Fibroblast of skin of scalp (primary cell): ENCODE measurements at regions not wholly inside any gene's neighbourhood (a gene's known extent, or its start where the extent isn't known, plus 50 kb on each side); places are given as distances from the start of the nearest gene placed in this dataset.
A peak's percentile ranks its signal among the peaks of the same experiment; 100 is the strongest.
"Not testable (repeated sequence)": the region's sequence is repeated elsewhere in the genome, so short reads cannot be mapped to it uniquely, and the experiment has no call there.

Source experiments
- DNase-seq: peaks from one replicate; pipeline ENCODE4 v3.0.0-alpha.2; 2013

- not testable (repeated sequence) for DNase-seq
Observed at GRCh38 chr5:32931438-32931837, 220.3 kb downstream of the NPR3 start.

DNA sequence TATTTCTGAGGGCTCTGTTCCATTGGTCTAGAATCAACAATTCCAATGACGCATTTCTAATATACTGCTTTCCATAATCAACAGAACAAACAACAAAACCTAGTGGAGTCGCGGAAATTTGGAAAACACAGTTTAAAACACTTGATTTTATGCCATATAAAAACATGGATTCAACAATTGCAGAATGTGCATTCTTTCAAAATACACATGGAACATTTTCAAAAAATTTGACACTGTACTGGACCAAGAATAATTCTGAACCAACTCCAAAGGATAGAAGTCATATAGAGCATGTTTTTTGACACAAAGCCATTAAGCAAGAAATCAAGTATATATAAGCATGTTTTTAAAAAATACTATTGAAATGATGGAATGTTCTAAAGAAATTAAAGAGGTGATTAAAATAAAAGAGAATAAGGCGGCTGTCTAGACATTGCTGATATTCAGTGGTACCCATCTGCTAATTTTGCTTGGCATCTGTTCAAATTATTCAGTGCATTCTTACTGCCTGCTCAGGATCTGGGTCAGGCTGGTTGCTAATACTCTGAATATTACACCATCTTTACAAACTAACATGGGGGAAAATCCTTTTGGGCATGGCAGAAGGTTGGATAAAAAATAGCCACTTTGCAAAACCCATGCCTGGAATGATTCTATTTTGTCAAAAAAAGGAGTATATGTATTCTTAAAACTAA lies 221.3 kb downstream of the NPR3 start:
- DNase-seq, result peak; percentile 40

DNA sequence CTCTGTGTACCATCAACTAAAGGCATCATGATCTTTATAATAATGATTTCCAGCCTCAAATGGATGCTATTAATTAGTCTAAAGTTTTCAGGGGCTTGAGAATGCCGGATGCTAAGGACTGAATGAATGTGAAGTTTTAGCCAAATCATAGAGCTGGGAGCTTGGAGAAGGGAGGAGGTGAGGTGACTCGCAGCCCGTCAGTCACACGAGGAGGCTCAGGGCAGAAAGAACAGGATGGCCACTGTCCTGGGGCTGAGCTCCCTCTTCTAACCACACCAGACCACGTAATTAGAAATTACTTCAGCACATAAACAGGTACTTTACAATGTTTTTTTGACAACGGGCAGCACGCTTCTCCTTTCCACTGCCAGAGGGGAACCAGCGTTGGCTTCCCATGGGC lies 222.6 kb downstream of the NPR3 start:
- DNase-seq, result no peak

- no peak for DNase-seq
Observed at GRCh38 chr5:32934529-32934928, 223.4 kb downstream of the NPR3 start.

DNA sequence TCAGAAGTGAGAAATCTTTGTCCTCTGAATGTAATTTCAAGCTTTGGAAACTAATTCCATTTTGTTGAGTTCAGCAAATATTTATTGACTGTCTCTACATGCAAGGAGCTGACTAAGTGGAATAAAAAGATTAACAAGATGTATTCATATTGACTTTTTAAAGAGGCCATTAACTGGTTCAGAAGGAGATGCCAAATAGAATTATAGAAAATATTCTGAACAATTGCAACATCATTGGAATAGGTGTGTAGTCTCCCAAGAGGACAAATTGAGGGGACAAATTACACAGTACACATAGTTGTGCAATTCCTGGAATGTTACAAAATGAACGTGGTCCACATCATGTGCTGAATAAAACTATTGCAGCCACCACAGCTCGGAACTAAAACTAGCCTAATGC lies 224.2 kb downstream of the NPR3 start:
- no peak for DNase-seq

DNA sequence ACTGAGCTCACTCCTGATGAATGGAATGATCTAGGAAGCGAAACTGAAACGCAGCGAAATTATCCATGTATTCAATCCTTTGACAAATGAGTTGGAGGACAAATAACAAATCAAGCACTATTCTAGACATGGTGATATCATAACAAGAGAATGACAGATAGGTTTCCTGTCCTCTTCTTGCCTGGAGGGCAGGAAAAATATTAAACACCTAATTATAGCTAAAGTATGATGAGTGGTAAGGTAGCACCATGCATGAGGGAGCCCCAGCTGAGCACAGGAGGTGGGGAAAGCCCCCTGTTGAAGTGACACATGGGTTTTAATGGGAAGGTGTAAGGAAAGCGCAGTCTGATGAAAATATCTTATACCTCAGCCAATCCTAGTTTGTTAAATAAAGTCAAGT lies 225.2 kb downstream of the NPR3 start:
- DNase-seq, result no peak

DNA sequence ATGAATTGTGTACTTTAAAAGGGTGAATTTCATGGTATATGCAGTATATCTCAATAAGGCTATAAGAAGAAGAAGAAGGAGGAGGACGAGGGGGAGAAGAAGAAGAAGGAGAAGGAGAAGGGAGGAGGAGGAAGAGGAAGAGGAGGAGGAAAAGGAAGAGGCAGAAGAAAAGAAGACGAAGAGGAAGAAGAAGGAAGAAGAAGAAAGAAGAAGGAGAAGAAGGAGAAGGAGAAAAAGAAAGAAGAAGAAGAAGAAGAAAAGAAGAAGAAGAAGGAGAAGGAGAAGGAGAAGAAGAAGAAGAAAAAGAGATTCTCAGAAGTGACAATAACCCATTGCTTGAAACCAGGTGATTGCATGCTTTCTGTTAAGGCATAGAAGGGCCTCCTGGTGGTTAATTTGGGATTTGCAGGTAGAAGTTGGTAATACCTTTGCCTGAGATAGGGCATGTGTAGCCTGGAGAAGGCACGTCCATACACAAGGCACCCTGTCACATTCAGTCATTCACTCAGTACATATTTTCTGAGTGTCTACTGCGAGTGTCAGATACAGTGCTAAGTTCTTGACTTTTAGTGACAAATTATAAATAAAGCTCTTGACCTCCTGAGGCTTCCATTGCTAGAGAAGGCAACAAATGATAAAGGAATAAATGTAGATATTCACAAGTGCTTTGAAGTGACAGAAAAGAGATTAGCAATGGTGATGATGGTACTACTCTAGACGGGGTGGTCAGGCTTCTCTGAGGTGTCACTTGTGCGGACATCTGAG lies 231.3 kb downstream of the NPR3 start:
- peak; percentile 12 for DNase-seq

DNA sequence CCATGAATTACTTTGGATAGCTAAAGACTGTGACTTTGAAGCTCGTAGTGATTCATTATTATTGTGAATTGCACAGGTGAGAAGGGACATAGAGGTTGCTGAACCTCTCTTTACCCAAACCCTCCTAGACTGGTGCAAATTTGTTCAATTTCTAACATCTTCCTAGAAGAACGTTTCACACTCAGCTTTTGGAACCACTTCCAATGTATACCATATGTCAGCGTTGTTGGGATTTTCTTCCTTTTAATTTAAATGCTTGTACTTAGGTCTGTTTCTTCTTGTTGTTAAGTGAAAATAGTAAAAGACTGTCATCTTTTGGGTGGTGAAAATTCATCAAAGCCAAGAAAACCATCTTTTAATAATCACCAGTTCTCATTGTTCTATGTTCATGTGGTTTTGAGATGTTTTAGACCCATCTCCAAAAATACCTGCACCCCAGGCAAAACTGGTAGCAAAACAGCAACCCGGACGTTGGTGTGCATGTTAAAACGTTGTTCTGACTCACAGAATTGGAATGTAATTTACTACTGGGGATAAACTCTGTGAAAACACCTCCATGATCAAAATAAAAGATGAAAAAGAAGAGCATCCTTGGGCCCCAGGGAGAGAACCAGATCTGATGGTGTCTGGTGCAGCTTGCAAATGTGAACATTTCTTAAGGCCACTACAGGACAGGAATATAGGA lies 238.3 kb downstream of the NPR3 start:
- DNase-seq, result no peak

DNA sequence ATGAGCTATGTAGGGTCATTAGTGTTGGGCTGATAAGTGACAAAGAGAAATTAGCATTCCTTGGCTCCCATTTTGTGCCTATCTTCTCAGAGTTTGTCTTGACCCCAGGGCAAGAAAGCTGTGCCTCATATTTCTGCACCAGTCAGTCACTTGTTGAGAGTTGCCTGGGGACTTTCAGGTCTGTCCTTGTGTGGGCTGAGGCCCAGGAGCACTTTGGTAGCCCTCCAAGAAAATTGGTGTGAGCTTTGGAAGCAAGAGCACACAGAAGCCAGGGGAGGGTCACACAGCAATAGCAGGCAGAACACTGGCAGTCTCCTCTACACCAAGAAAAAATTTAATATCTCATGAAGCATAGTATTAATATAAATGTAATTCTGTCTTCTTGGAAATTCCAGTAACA lies 239.9 kb downstream of the NPR3 start:
- no peak for DNase-seq

DNA sequence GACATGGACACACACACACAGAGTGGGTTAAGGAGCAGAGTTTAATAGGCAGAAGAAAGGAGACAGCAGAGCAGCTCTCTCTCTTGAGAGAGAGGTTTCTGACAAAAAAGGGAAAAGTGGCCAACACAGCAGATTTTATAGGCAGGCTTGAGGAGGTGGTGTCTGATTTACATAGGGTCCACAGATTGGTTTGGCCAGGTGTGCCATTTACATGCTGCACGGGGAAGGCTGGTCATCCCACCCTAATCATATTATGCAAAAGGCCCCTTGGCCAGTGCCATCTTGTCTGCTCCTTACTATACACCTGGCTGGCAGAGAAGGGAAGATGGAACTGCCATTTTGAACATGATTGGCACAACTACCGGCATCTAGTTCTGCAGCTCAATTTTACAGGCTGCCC lies 240.8 kb downstream of the NPR3 start:
- DNase-seq, result no peak

DNA sequence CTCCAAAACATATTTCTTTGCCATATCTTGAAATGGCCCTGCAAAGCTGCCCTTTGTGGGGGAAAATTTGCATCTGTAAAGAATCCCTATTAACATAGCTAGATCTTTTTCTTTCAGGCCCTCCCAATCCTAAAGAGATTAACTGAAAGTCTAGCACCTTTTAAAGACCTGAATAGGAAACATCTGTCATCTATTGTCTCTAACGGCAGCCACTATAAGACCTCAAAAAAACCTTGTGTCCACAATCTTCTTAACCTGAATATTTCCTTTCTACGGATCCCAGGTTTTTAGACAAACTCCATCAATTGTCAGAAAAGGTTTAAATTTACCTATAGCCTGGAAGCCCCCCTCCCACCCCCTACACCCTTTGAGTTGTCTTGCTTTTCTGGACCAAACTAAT lies 241.3 kb downstream of the NPR3 start:
- not testable (repeated sequence) for DNase-seq

DNA sequence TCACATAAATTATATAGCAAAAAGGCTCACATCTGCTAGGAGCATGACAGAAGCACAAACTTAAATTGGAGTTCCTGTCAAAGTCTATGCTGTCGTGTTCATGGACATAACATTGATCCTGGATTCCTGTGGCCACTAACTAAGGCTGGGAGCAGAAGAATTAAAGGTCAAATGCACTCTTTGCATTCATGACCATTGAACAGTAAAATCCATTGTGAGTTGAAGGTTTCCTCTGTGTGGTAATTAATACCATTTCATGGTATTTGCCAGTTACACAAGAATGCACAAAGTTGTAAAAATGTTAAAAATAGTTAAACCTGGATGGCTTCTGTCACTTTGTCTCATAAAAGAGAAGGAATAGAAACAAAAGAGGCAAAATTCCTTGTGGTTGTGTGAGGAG lies 242.6 kb downstream of the NPR3 start:
- no peak for DNase-seq

DNA sequence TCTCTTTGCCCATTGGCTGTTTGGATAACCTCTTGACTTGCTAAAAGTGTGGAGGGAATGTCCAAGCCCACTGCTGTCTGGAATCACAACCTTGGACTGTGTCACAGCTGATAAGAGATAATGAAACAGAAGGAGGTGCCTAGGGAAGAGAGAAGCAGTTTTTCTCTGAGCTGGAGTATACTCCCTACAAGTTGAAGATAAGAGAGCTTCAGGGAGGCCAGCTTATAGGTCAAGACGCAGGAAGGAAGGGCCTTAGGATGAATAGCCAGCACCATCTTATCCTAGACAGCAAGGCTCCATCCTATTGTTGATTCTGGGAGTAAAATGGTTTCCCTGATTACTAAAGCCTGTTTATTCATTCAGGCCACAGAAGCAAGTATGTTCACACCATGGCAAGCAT lies 244.7 kb downstream of the NPR3 start:
- no peak for DNase-seq

- no peak for DNase-seq
Observed at GRCh38 chr5:32960340-32961058, 249.4 kb downstream of the NPR3 start.

DNA sequence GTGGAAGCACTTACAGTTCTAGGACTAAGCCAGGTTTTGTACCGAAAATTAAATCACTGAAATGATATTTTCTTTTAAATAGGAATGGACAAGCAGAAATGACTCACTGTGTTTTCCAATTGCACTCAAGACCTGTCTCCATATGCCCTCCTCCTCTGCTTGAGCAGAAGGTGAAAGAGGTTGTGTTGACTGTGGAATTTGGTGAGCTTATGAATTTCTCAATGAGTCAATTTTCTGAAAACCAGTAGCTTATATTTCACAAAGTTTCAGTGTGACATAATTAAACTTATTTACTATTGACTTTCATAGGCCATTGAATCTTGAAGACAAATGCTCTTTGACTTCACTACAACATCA lies 249.9 kb downstream of the NPR3 start:
- no peak for DNase-seq

DNA sequence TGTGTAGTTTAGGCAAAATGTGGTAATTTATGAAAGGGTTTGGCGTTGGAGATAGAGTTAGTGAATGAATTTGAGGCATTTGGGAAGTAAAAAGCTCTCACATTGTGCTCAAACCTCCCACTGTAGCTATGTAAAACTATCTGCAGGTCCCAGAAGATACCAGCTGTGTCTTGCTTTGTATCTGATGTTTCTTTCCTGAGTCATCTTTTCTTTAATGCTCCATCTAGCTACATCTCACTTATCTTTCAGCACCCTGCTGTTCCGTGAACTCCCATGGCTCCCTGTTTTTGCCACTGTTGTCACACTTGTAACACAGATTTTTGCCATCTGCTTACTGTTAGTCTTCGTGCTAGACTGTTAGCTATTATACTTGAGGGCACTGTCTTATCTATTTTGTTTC lies 253.1 kb downstream of the NPR3 start:
- DNase-seq, result peak; percentile 72

DNA sequence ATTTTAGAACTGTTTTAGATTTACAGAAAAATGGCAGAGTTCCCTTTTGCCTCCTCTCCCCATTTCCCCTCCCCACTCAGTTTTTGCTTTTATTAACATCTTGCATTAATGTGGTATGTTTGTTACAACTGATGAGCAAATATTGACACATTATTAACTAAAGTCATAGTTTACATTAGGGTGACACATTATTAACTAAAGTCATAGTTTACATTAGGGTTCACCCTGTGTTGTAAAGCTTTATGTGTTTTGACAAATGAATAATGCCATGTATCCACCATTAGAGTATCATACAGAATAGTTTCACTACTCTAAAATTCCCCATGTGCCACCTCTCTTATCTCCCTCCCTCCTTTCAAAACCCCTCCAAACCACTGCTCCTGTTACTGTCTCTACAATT lies 262.5 kb downstream of the NPR3 start:
- no peak for DNase-seq

DNA sequence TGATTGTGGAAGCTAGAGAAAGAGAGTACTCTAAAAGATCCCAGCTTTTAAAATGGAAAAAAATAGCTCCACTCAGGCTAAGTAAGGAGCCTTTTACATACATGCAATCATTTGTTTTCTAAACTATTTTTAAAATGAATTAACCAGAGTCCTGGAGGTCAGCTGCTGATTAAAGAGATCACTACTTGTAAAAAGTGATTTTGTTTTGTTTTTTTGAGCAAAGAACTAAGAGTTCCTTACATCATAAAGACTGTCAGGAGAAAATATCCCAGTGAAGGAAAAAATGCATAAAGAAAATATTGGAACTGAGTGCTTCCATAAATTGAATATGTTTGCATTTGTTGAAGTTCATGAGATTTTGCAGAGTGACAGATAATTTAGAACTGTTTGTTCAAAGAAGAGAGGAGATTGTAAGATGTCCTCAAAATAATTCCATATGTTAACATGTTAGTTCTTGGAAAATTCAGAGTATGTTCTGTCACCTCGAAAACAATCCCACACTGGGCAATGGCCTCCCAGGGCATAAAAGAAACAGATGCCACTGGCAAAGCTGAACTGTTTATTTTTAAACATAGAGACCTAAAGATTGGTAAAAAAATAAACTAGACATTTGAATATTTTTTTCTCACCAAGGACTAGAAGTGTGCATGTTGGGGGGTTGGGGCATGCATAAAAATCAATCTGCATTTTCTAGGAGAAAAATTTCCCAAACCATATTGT lies 264.7 kb downstream of the NPR3 start:
- peak; percentile 73 for DNase-seq

- no peak for DNase-seq
Observed at GRCh38 chr5:32981061-32981460, 269.9 kb downstream of the NPR3 start.

DNA sequence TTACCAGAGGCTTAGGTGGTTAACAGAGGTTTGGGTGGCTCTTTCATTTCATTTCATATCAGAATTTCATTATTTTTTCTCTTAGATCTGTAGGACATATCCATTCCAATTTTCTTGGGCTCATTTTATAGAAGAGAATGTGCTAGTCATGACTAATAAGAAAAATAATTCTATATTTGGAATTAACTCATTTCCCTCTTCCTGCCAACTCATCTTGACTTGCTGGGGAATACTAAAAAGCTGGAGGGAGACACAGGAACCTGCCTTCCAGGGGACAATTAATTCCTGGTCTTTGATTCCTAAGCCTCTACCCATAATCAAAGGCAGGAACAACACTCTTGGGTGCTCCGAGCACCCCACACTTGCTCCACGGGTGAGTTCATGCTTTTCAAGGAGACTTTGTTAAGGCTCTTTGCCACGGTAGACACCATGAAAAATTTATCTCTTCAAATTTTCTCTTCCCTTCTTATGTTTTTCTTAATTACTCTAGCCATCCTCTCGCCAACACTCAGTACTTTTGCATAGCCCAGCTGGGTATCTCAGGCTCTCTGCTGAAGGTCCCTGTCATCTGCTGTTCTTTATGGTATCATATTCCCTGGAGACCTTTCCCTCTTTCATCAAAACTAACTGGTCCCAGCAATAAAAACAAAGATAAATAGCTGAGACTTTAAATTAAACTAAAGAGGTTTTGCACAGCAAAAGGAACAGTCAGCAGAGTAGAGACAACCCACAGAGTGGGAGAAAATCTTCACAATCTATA lies 273.9 kb downstream of the NPR3 start:
- DNase-seq, result peak; percentile 78

- no peak for DNase-seq
Observed at GRCh38 chr5:32989815-32990214, 278.7 kb downstream of the NPR3 start.
